GM21447 (cell line): ENCODE measurements at regions not wholly inside any gene's neighbourhood (a gene's known extent, or its start where the extent isn't known, plus 50 kb on each side); places are given as distances from the start of the nearest gene placed in this dataset.

Experiments used
- ATAC-seq: cut with Tn5 transposase; IDR thresholded peaks from one replicate; pipeline ENCODE4 v1.9.1; 2021; ENCODE audit not compliant: unreplicated experiment

- no peak for ATAC-seq
Observed at GRCh38 chr12:24102676-24103075, 153.2 kb upstream of the SOX5 start.

GRCh38 chr12:24099576-24099975, 150.1 kb upstream of the SOX5 start:
- no peak for ATAC-seq

- ATAC-seq, result no peak
Observed at GRCh38 chr12:24095245-24095644, 145.8 kb upstream of the SOX5 start.

GRCh38 chr12:24089510-24089890, 140.0 kb upstream of the SOX5 start:
- ATAC-seq, result no peak

- ATAC-seq, result no peak
Observed at GRCh38 chr12:24088751-24089509, 139.5 kb upstream of the SOX5 start.

GRCh38 chr12:24087294-24087693, 137.8 kb upstream of the SOX5 start:
- ATAC-seq, result no peak

GRCh38 chr12:24084800-24085199, 135.3 kb upstream of the SOX5 start:
- no peak for ATAC-seq

GRCh38 chr12:24083838-24084237, 134.4 kb upstream of the SOX5 start:
- no peak for ATAC-seq

- ATAC-seq, result no peak
Observed at GRCh38 chr12:24081606-24082005, 132.1 kb upstream of the SOX5 start.

GRCh38 chr12:24081092-24081529, 131.6 kb upstream of the SOX5 start:
- ATAC-seq, result no peak

- no peak for ATAC-seq
Observed at GRCh38 chr12:24080465-24080864, 131.0 kb upstream of the SOX5 start.

GRCh38 chr12:24079083-24079482, 129.6 kb upstream of the SOX5 start:
- no peak for ATAC-seq

GRCh38 chr12:24078318-24078765, 128.9 kb upstream of the SOX5 start:
- ATAC-seq, result no peak

- no peak for ATAC-seq
Observed at GRCh38 chr12:24077161-24077560, 127.7 kb upstream of the SOX5 start.

- ATAC-seq, result no peak
Observed at GRCh38 chr12:24075650-24076049, 126.2 kb upstream of the SOX5 start.

GRCh38 chr12:24073170-24073810, 123.8 kb upstream of the SOX5 start:
- ATAC-seq, result no peak

- no peak for ATAC-seq
Observed at GRCh38 chr12:24072302-24072701, 122.8 kb upstream of the SOX5 start.

- no peak for ATAC-seq
Observed at GRCh38 chr12:24071842-24072241, 122.4 kb upstream of the SOX5 start.

- no peak for ATAC-seq
Observed at GRCh38 chr12:24069532-24070395, 120.3 kb upstream of the SOX5 start.

- ATAC-seq, result no peak
Observed at GRCh38 chr12:24066865-24067264, 117.4 kb upstream of the SOX5 start.

GRCh38 chr12:24066097-24066496, 116.6 kb upstream of the SOX5 start:
- no peak for ATAC-seq
